Stimulated activated CD4-positive, alpha-beta T cell treated with anti-CD3 and anti-CD28 coated beads, TNF-alpha, amount 100 ng/mL, for 1 hour (primary cell): ENCODE measurements at regions not wholly inside any gene's neighbourhood (a gene's known extent, or its start where the extent isn't known, plus 50 kb on each side); places are given as distances from the start of the nearest gene placed in this dataset.

ENCODE experiments used
- DNase-seq, 3 donors: peaks; one replicate each; pipeline ENCODE4 v3.0.0-alpha.2; 2020; ENCODE audit warnings: low read depth in 3 of 3, low spot score in 1 of 3

DNA sequence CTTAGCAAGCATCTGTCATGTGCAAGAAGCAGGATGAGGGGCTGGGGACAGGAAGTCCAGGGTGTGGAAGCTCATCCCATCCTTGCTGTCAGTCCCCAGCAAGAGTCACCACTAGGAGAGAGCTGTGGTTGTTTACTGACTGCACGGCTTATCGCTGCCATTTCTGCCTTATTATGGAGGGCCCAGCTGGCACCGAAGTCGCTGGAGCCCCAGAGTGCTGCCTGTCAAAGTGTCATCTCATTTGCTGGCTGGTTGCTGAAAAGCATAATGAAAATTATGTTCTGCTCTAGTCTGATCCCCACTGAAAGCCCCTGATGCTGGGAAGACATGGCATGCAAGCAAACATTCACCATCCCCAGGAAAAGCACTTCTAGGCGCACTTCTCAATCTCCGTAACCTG is 642.7 kb downstream of the NPHP4 start:
- no peak for DNase-seq

- DNase-seq, result no peak
Observed at GRCh38 chr1:5348732-5349465, 643.3 kb downstream of the NPHP4 start.

DNA sequence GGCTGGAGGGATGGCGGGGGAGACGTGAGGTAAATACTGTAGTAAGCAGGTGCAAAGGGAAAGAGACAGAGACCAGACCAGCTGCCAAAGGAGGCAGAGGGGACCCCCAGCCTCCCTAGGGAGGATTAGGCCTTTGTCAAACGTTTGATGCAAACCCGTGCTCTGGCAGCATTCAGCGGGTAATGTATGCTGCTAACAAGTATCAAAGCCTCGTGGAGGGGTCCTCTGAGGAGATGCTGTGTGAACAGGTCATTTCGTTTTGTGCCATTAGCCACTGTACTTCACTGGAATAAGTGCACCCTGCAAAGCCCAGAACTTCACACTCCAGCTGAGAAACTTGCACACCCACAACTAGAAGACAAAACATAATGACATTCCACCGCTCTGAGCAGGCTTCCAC is 644.5 kb downstream of the NPHP4 start:
- DNase-seq, result no peak

DNA sequence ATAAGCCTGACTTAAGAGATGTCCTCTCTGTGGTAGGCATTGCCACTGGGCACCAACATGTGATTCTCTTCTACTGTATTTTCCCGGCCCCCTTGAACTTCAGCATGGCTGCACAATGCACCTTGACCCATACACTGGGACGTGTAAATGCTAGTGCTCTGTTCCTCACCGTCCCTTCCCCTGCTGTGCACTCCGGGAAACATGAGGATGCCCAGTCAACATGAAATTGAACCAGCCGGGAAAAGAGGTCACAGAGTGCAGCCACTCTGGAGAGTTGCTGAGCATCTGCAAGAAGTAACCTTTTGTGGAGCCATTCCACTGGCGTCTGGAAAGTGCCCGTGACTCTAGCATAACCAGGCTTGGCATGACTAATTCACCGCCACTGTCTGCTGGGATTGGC is 646.7 kb downstream of the NPHP4 start:
- no peak for DNase-seq

DNA sequence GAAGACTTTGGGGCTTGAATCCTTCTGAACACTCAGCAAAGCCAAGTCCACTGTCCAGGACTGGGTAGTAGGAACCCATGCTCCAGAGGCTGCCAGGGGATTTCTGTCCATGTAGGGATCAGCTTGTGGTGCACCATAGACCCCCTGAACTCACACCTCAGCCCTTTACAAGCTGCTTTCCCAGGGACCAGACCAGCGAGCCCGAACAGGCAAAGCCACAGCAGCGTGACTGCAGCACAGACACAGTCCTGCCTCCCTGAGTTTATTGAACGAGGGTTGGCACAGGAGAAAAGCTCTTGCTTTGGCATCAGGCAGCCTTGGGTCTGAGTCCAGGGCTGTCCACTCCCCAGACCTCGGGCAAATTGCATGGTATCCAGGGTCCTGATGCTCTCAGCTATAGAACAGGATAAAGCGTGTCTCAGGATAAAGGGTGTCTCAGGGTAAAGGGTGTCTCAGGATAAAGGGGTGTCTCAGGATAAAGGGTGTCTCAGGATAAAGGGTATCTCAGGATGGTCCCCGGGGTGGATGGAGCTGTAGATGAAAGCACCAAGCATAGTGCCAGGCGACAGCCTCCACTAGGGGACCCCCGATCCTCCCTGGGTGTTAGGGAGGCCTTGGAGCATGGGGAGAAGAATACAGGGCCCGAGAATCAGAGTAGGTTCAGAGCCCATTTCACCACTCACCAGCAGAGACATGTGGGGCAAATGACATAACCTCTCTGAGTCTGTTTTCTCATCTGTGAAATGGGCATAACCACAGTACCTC is 648.8 kb downstream of the NPHP4 start:
- no peak for DNase-seq

DNA sequence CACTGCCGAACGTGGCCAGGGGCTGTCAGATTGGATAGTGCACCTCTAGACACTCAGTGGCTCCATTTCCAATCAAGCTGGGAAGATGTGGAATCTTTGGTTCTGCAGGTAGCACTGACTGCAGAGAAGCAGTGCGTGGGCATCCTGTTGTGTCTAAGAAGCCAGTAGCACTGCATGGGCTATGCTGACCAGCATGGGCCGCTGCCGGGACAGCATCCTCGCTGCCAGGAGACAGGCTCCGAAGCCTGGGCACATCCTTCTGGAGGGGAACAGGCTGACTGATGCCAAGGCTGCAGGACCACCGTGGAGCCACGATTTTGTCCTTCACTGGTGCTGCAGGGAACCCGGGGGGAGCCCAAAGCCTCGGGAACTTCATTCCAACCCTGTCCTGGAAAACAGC is 649.4 kb downstream of the NPHP4 start:
- no peak for DNase-seq

DNA sequence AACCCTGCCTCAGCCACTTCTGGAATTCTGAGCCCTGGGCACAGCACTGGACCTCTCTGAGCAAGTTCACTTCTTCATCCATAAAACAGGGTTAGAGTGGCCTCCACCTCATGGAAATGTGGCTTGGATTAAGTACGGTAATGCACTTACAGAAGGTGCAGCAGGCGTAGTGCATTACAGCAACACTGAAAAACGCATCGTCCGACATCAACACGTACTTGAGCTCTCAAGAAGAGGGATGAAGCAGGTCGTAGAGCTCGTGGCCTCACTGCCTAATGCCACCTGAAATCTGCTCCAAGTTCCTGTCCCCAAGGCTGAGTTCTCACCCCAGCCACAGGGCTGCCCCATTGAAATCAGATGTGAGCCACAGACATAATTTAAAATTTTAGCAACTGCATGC is 650.1 kb downstream of the NPHP4 start:
- no peak for DNase-seq

GRCh38 chr1:5341471-5341870 is 650.8 kb downstream of the NPHP4 start:
- no peak for DNase-seq

DNA sequence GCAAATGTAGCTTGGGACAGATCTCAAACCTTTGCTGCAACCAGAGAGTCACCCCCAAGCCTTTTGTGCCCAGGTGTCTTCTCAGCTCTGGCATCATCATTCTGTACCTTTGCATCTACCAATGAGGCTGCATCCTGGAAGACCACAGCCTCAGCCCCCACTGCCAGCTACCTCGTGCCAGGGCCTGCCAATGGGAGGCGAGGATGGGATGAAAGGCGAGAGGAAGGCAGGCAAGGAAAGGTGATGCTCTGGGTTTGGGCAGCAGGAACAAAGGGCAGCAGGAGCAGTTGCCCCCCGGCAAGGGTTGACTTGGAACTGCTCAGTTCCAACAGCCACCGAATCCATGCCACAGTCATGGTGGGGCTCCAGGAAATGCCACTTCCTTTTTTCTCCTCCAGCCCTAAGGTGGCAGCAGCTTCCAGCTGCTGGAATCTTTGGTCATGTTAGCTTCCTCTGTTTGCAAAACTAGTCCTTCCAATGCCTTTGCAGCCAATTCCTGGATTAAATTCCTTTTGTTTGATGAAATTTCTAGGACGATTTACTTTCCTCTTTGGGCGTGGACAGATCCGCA is 651.6 kb downstream of the NPHP4 start:
- no peak for DNase-seq

DNA sequence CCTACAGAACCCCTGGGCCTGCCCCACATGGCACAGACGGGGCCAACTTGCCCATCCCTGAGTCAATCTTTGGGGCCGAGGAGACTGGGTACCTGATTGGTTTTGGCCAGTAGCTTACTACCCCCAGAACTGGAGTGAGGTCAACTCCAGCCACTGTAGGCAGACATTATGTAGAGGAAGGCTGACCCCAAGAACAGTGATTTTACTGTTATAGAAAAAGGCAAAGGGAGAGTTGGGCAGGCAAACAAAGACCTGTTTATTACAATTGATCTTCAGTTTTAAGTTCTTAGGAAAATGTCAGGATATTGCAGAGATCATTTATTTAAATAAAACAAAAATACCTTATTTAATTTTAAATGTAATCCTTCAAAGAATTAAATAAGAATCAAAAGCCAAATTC is 653.8 kb downstream of the NPHP4 start:
- no peak for DNase-seq

DNA sequence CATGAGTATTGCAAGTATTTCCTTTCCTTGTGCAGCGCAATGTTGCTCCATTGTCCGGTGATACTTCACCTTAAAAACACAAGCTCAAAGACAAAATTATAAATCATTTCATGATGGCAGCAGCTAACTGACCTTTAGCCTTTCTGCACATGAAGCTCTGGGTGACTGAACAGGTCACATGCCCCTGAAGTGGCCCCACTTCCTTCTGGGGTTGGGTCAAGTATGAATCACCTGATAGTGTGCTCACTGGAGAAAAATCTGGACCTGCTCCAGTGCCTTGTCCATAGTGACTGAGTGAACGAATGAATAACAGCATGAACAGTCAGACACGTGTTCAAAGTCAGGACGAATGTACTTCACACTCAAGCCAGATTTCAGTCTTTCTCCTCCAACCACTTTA is 658.9 kb downstream of the NPHP4 start:
- DNase-seq, result no peak

DNA sequence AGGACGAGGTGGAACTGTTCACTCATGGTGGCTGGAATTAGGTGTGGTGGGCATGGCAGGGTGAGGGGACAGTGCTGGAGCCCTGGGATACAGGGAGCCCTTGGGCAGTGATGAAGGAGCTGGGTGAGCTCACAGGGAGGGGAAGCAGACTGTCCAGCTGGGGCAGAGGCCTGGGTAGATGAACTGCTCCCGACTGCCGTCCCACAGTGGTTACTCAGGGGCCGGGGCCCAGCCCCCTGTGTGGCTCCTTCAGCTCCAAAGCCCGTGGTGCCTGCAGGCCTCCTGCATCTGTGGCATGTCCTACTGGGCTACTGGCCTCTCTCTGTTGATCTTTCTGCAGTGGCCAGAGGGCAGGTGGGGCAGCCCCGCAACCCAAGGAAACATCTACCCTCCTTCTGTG is 661.1 kb downstream of the NPHP4 start:
- DNase-seq, result no peak

GRCh38 chr1:5329068-5329739 is 663.0 kb downstream of the NPHP4 start:
- DNase-seq, result no peak

GRCh38 chr1:5324883-5325282 is 667.3 kb downstream of the NPHP4 start:
- DNase-seq, result no peak

GRCh38 chr1:5318143-5318816 is 663.9 kb downstream of the AJAP1 start:
- DNase-seq, result no peak

DNA sequence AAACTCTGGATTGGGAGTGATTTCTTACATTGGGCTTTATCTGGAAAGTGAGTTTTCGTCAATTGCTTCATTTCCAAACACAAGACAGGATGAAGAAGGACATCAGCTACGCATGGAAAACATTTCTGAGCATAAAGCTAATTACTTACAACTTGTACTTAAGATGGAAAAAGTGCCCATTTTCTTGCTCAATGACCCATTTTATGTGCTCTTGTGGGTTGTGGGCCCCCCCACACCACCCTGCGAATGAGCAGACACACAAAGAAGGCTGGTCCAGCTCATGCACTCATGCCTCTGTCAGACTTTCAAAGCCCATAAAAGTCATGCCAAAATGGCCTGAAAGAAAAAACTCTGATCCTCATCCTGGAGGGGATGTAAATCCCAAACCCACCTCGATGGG is 663.0 kb downstream of the AJAP1 start:
- no peak for DNase-seq

DNA sequence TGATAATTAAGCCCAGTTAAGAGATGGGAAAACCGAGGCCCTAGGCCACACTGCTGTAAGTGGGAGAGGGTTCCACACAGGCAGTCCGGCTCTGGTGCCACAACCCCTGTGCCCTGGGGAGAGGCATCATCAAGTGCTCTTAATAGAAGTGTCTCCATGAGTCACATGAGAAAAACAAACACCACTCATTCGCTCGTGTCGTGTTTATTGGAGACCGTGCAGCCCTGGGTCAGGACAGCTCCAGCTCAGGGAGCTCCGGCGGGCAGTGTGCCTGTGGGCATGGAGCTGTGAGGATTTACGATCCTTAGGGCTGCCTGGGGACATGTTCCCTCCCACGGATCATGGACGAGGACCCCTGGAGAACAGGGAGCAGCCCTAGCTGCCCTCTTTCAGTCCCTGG is 658.5 kb downstream of the AJAP1 start:
- no peak for DNase-seq

GRCh38 chr1:5312293-5312674 is 657.9 kb downstream of the AJAP1 start:
- DNase-seq, result no peak

DNA sequence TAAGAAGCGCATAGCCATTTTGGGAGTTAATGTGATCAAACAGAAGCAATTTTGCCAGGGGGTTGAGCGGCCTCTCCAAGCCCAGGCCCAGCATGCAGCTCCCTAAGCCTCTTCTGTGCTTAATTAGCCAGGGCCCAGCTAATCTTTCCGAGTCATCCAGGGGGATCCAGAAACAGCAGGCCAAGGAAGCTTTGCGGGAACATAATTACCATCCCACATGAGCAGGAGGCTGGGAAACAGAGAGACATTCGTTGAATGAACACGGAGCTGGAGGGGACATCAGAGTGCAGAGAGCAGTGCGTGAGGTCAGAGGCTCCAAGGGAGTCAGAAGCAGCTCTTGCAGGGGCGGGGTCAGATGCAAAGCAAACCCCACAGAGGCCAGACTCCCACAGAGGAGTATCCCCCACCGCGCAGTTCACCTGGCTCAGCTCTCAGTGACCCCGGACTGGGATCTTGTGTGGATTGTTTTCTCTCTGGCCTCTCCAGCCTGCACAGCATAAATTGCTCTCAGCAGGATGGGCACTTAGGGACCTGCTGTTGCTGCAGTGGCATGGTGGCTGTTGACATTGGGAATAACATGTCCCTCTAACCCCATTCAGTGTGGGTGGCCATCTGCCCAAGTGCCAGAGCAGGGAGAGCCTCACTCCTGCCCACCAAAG is 657.4 kb downstream of the AJAP1 start:
- DNase-seq, result no peak

- DNase-seq, result no peak
Observed at GRCh38 chr1:5311147-5311546, 656.7 kb downstream of the AJAP1 start.

GRCh38 chr1:5308249-5308648 is 653.8 kb downstream of the AJAP1 start:
- DNase-seq, result no peak
